CD4-positive, alpha-beta T cell treated with Interleukin-1 beta for 1 hour (primary cell): ENCODE measurements at regions not wholly inside any gene's neighbourhood (a gene's known extent, or its start where the extent isn't known, plus 50 kb on each side); places are given as distances from the start of the nearest gene placed in this dataset.
A peak's percentile ranks its signal among the peaks of the same experiment; 100 is the strongest.

Source experiments
- DNase-seq, 2 donors: peaks; one replicate each; pipeline ENCODE4 v3.0.0-alpha.2; 2020 to 2022

DNA sequence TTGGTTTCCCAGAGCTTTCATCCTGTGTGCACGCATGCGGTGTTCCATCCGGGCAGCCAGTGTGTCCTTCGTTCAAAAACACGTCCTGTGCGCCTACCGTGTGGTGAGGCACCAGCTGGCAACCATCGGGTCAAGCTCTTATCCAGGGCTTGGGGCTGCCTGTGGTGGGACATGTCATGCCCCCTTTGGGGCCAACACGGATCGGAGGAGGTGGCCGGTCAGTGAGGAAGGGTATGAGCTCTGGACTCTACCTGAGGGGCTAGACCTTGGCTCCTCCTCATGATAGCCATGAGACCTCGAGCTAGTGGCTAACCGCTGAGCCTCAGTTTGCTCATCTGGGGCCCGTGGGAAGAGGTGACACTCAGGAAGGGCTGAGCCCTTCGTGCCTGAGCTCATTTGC lies 158.5 kb upstream of the PMEPA1 start:
- DNase-seq: no peak

DNA sequence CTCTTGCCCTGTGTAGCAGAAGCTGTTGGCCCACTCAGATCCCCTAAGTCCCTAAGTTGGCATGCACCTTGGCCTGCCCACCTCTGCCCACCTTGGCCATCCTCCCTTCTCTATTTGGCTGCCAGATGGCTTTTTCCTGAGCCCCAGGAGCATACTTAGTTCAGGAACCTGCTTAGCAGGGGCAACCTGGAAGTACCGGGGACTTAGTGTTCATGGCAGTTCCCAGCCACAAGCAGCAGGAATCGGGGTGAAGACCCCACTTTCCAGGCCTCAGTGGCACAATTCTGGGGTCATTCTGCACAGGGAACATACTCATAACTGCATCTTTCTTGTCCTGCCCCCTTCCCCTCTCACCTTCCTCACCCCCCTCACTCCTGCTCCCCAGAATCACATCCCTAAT lies 158.0 kb upstream of the PMEPA1 start:
- no peak for DNase-seq

DNA sequence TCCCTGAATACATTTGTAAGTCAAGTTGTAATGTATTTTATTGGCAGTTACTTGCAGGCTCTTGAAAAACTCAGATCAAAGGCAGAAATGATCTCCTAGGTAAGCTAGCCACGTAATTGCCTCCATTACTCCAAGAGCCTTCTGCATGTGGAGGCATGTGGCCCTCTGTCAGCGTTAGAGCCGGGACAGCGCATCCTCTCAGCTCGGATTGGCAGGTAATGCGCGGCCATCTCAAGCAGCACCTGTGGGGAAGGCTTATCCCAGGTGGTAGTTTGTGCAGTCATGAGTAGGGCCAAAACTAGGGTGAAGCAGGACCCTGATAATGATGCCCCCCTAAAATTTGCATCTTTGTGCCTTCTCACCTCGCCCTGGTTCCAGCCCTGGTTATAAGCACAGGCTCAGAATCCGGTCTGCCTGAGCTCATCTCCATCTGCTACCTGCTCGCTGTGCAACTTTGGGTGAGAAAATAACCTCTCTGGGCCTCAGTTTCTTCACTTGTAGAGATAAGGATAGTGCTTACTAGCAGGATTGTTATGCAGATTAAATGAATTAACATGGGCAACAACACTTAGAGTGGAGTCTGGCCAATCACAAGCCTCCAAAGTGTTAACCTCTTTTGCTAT lies 157.5 kb upstream of the PMEPA1 start:
- no peak for DNase-seq

DNA sequence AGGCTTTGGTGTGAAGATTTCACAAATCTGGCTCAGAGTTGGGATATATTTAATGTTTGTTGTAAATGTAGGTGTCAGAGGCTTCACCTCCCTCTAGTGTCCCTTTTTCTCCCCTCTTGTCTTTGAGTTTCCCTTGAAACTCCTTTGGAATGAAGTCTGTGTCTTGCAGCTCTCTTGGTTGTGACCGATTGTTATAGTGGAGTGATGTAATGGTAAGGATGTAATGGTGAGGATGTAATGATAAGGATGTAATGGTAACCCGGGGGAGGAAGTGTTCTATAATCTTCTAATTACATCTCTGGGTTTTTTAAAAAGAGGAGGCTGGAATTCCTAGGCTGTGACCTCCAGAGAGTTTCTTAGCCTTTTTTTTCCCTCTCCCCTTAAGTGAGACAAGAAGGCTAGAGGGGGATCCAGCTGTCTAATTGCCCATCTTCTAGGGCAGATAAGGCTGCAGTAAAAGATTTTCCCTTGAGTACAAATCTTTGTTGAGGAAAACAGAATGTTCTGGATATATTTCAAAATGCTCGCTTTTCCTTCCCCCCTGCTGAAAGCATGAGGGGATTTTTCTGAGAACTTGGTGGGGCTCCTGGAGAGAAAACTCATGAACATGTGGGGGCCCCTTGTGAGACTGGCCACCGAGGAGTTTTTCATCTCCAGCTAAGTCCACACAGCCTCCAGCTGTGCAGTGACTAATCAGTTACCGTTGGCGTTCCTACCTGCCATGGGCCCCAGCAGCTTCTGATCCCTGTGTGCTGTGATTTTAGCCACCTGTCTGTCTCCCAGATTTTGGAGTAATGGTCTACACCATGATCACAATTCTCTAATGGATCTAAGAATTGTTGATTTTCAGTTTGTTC lies 156.7 kb upstream of the PMEPA1 start:
- no peak for DNase-seq

DNA sequence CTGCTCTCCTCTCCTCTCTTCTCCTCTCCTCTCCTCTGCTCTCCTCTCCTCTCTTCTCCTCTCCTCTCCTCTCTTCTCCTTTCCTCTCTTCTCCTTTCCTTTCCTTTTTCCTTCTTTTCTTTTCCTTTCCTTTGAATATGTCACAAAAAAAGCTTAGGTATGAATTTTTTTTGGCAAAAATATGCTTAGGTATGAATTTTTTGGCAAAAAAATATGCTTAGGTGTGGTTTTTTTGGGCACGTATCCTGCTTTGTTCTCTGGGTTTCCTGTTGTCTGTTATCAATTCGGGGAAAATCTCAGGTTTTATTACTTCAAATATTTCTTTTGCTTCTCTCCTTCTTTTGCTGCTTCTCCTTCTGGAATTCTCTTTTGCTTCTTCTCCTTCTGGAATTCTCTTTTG lies 155.5 kb upstream of the PMEPA1 start:
- no peak for DNase-seq

DNA sequence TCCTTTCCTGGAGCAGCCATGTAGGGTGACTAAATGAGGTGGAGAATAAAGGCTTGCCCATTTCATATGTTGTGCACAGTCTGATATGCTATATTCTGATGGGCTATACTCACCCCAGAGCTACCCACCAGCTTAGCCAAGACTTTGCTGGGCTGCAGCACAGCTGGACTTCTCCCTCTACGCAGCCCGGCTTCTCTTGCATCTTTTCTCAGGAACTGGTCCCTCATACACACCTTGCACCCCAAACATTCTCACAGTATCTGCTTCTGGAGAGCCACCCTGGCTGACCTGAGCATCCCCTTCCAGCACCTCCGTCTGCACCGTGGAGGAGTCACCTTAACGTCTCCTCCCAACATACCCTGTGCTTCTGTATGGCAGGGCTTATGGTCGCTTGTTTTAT lies 150.8 kb upstream of the PMEPA1 start:
- DNase-seq: no peak

DNA sequence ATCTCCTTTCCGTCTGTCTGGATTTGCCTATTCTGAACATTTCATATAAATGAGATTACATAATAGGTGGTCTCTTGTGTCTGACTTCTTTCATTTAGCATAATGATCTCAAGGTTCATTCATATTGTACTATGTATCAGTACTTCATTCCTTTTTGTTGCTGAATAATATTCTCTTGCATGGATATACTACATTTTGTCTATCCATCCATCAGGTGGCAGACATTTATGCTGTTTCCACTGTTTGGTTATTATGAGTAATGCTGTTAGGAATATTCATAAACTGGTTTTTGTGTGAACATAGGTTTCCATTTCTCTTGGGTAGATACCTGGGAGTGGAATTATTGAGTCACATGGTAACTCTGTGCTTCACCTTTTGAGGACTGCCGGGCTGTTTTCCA lies 148.2 kb upstream of the PMEPA1 start:
- no peak for DNase-seq

DNA sequence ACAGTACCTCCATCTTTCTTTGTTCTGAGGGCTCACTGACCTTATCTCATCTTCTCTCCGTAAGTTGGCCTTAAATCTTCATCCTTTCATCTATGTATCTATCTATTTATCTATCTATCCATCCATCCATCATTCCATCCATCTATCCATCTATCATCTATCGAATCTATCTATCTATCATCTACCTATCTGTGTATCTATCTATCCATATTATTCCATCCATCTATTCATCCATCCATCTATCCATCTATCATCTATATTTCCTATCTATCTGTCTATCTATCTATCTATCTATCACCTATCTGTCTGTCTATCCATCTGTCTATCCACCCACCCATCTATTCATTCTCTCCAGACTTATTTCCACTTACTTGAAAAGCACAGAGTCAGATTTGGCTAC lies 147.3 kb upstream of the PMEPA1 start:
- DNase-seq: no peak

DNA sequence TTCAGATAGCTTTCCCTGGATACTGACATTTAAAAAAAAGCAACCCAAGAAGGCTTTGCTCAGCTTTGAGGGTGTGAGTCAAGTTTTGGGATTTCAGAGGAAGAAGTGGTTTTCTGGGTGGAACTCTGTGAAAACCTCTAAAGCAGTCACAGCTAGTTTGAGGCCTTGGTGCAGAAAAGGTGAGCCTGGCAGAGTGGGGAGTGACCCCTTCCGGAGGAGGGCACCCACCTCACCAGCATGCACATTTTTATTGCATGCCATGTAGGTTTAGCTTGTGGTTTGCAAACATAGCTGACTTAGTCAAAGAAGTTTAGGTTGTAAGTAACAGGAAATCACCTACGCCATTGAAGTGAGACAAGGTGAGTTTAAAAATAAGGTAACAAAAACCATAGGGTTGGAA lies 146.8 kb upstream of the PMEPA1 start:
- peak in 1 of 2 donors; percentile 32 for DNase-seq

DNA sequence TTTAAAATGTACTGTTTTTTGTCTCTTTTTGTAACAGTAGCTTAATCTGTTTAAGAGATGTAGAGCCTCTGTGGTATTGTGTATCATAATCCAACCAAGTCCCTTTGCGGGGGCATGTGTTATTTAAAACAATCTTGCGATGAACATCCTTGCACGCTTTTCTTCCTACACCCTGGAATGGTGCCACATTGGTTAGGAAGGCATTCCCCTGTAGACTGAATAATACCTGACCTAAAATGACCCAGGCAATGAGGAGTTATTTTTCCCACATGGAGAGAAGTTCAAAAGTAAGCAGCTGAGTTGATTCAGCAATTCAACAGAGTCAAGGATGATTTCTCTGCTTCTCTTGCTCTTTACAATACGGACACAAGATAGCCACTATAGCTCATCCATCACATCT lies 142.0 kb upstream of the PMEPA1 start:
- no peak for DNase-seq

DNA sequence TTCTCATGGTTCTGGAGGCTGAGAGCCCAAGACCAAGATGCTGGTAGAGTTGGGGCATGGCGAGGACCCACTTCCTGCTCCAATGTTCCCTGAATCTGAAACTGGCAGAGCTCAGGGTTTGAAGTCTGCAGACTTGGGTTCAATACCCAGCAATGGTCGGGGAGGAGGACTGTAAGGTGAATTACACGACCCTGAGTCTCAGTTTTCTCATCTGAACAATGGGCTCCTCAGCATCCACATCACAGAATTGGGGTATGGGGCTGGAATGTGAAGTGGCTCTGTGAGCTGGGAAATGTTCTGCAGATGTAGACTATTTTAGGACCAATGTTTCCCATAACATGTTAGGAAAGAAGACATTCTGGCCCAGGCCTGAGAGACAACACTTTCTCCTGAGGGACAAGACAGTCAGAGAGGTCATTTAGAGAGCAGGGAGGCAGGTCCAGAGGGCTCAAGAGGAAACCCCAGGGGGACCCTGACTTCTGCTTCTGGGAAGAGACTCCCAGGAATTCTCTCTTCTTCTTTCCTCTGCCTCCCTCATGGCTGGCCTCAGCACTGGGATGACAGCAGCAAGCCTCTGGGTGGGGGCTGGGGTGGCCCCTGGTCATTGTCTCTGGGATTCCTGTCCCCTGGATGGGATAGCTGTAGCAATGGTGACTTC lies 141.3 kb upstream of the PMEPA1 start:
- DNase-seq: no peak

DNA sequence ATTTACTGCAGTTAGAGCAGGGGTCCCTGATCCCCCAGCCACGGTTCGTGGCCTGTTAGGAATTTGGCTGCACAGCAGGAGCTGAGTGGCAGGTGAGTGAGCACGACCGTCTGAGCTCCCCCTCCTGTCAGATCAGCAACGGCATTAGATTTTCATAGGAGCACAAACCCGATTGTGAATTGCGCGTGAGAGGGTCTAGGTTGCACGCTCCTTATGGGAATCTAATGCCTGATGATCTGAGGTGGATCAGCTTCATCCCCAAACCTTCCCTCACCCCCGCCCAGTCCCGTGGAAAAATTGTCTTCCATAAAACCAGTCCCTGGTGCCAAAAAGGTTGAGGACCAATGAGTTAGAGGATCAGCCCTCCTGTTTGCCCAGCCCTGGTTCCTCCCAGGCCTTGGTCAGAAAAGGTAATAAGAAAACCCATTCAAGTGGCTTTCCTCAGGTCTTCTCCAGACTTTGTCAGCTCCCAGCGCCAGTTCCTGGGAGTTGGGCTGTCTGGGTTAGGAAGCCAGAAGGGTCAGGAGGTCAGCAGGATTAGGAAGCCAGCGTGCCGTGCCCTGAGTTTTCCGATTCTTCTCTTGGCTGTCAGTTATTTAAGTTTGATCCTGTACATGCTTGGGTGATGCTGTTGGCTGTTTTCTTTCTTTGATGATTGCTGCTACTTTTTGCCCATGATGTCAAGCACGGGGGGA lies 139.9 kb upstream of the PMEPA1 start:
- no peak for DNase-seq

DNA sequence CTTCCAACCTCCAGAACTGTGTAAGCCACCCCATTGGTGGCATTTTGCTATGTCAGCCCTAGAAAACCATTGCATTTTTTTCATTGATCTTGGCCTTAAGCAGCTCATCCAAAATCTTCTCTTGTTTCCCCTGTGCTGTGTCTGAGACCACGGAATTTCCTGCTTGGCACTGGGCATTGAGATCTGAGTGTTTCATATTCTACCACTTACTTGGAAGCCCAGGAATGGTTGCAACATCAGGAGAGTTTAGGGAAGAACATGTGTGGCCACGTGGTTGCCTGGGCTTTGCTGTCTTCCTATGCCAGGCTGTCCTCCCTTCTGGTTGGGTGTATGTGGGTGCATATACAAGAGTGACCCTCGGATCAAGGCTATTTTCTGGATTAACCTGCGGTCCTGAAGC lies 139.3 kb upstream of the PMEPA1 start:
- DNase-seq: no peak

DNA sequence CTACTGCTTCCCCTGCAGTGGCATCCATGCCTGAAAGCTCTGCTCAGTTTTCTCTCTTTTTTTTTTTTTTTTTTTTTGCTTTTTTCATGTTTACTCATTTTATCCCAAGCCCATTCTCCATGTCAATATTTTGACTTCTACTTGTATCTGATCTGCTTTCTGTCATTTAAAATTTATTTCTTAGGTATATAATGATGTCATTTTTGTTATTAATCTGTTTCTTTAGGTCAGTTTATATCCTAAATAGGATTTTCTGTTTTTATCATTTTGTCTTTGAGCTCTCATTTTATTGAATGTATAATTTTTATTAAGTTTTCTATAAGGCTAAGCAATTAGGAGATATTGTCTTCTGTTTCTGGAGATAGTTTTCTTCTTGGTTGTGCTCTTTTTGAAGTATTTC lies 138.5 kb upstream of the PMEPA1 start:
- DNase-seq: no peak

DNA sequence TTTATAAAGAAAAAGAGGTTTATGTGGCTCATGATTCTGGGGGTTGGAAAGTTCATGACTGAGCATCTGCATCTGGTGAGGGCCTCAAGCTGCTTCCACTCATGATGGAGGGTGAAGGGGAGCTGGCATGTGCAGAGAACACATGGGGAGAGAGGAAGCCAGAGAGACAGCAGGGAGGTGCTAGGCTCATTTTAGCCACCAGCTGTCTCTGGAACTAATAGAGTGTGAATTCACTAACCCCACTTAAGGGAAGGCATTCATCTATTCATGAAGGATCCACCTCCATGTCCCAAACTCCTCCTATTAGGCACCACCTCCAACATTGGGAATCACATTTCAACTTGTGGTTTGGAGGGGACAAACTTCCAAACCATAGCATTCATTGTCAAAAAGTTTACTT lies 137.3 kb upstream of the PMEPA1 start:
- DNase-seq: no peak

DNA sequence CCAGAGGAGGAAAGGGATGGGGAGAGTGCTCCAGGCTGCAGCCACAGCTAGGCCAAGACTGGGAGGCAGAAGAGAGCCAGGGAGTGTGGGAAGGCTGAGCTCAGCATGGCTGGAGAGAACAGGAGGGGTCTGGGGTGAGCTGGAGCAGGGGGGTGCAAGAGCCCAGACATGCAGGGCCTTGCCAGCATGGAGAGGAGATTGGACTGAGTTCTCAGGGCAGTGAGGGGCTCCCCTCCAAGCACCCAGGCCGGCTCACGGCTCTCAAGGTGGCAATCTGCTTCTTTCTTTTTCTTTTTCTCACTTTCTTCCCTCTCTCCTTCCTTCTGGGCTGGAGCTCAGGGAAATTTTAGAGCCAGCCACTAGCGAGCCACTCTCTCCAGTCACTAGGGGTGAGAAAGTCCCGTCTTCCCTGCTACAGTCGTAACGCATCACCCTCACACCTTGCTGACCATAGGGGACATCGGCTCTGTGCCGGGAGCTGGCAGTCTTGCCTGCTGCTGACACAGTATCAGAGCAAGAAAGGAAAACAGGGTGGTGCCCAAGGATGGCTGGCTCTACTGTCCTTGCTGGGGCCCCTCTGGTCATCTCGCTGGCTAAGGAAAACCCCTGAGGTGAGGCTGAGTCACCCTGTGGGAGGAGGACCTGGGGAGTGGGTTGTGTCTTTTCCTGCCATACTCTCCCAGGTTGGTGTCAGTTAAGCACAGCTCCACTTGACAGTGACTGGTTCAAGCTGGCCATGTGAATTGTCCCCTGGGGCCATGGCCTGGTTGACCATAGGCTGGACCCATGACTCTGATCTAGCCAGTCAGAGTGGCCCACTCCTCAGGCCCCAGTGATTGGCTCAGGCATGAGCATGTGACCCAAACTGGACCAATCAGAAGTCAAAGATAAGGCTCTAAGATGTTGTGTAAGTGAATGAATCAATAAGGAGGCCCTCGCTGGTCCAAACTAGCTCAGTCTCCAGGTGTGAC lies 135.1 kb upstream of the PMEPA1 start:
- no peak for DNase-seq

DNA sequence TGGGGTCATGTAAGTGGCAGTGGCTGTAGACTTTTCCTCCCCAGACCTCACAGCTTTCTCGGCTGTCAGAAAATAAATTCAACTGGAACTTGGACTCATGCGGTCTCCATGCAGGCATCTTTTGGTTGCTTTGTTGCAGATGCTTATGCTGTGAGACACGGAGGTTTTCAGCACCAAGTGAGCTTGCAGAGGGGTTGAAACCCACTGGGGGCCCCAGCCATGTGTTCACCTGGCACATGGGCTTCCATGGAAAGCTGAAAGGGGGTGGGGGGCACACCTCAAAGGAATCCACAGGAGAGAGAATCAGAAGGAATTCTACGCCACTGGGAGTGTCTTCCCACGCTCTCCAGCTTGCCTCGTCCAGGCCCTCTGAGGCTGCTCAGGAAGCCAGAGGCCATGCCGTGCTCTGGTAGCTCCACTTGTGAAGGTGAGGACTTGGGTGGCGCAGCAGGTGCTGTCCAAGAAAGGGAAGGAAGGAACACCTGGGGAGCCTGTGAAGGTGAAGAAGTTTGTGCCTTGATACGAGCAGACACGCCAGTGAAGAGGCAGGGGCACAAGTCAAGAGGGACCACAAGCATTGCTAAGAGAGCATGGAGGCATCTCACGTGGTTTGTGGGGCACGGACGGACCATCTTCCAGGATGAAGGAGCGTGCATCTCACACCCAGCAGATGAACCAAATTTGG lies 134.3 kb upstream of the PMEPA1 start:
- no peak for DNase-seq

DNA sequence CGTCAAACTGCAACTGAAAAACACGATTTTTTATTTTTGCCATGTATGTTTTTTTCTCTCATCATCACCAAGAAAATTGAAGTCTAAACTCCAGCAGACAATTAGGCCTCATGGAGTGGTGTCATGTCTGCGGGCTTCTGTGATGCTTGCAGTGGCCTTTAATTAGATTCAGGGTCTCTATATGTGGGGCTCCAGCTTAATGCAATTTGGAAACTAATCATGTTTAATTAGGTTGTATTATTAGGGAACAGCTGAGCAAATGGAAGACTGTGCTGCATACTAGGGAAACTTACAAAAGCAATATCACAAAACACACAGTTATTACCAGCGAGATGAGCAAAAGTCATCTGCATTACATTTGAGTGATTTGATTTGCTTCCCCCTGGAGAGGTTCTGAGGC lies 132.9 kb upstream of the PMEPA1 start:
- no peak for DNase-seq

DNA sequence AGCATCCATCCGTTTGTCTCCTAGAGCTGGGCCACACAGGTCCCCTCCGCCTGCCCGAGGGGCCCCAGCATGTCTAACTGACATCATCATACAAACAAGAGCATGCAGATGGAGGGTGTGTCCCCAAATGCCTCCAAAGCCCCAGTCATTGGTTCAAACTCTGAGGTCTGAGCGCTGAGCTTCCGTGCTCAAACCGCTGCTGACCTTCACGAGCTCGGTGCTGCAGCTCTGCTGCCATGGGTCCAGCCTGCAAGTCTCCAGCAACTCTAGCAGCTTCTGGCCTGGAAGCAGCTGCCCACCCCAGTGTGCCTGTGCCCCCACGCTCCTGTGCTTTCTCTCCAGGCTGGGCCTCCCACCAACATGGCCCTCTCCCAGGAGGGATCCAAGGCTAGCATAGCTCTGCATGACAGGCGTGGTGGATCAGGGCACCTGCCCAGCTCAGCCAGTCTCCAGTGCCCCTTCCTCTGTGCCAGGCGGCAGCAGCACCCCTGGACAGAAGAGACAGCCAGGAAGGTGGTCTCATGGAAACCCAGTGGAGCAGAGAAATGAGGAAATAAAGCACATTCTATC lies 131.6 kb upstream of the PMEPA1 start:
- no peak for DNase-seq

DNA sequence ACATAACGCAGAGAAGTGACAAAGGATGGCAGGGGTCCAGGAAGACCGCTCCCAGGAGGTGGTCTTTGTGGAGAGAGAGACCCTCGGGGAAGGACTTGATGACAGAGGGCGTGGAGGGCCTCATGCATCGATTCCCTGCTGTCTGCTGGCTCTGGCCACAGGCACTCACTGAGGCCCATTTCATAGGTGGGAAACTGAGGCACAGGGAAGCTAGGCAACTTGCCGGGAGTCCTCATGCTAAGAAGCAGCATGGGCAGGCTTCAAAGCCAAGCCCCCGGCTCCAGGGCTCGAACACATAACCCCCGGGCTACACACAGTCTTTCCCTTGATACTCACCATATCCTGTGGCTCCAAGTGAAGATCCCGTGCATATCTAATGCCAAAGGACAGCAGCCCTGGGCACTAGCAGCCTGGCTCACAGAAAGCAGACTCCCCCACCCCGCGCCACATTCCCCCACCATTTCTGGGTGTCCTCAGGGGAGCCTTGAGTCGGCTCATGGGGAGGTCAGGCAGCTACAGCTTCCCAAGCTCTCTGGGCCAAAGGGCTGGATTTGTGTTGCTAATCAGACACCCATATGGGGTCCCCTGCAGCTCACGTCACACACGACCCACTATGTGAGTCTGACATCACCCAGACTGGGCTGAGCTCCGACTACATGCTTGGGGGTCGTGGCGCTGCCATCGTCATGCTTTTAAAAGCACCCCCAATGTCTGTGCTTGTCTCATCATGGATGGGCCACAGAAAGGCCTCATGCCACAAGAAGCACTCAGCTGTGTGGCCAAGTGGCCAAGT lies 130.9 kb upstream of the PMEPA1 start:
- no peak for DNase-seq

DNA sequence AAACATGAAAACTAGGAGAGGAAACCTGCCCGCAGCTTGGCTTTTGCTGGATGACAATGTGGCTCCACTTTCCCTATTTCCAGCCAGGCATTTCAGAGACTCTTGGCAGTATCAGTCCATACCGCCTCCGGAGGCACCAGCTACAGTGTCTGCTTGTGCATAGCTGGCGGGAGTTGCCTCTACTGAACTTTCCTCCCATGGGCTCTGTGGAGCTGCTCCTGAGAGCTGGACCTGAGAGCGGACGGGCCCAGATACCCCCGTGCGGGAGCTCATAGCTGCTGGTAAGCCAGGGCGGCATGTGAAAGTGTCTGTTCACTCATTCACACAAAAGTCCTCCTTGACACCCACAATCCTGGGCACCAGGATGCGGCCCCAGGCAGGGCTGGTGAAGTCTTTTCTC lies 130.3 kb upstream of the PMEPA1 start:
- DNase-seq: no peak
